Gastrocnemius medialis (tissue), 4 donors: ENCODE measurements at regions not wholly inside any gene's neighbourhood (a gene's known extent, or its start where the extent isn't known, plus 50 kb on each side); places are given as distances from the start of the nearest gene placed in this dataset.

Experiments
- ATAC-seq, 2 donors: fragments of 150-250 bp; one replicate each; pipeline ENCODE4 v1.9.1; 2016
- DNase-seq, 2 donors: peaks; one replicate each; pipeline ENCODE4 v3.0.0-alpha.2; 2019
- H3K27ac ChIP-seq, 4 donors: fragments of 200-600 bp; sonication (generic); 1 replicate in 1 of 4; 2 replicates in 3 of 4; pipeline ENCODE4 v1.5.1; 2016 to 2018; ENCODE audit warnings: mild to moderate bottlenecking in 2 of 4, moderate library complexity in 1 of 4
- H3K27me3 ChIP-seq, 3 donors: fragments of 200-600 bp; sonication (generic) in 2 of 3; 1 replicate in 1 of 3; 2 replicates in 2 of 3; pipeline versions ENCODE4 v1.5.1 to v1.6.0; 2016 to 2019; ENCODE audit warnings: mild to moderate bottlenecking in 1 of 3, moderate library complexity in 1 of 3
- H3K36me3 ChIP-seq, 2 donors: fragments of 200-600 bp; sonication (generic) in 1 of 2; one replicate each; pipeline ENCODE4 v1.5.1; 2017 to 2018
- H3K4me1 ChIP-seq, 2 donors: fragments of 200-600 bp; sonication (generic) in 1 of 2; one replicate each; pipeline ENCODE4 v1.5.1; 2016 to 2017; ENCODE audit warnings: mild to moderate bottlenecking in 2 of 2
- H3K4me3 ChIP-seq, 4 donors: fragments of 200-600 bp; sonication (generic) in 3 of 4; 1 replicate in 1 of 4; 2 replicates in 3 of 4; pipeline ENCODE4 v1.5.1; 2016 to 2019; ENCODE audit warnings: mild to moderate bottlenecking in 2 of 4
- H3K9me3 ChIP-seq, 3 donors: fragments of 200-600 bp; sonication (generic) in 2 of 3; 1 replicate in 1 of 3; 2 replicates in 2 of 3; pipeline ENCODE4 v1.5.1; 2016 to 2019
- CTCF ChIP-seq, 5 experiments: fragments of 450-650 bp in 3 of 5; fragments of 200-600 bp in 2 of 5; sonication (generic) in 2 of 5; IDR thresholded peaks in 4 of 5; conservative IDR thresholded peaks in 1 of 5; 1 replicate in 4 of 5; 2 replicates in 1 of 5; pipeline ENCODE4 v1.5.1; 2016 to 2019; ENCODE audit warnings: antibody characterized with exemption in 5 of 5, mild to moderate bottlenecking in 3 of 5, moderate library complexity in 3 of 5
- POLR2A ChIP-seq, 2 donors: fragments of 450-650 bp; IDR thresholded peaks; one replicate each; pipeline ENCODE4 v1.6.1; 2017; ENCODE audit warnings: antibody characterized with exemption in 2 of 2, mild to moderate bottlenecking in 2 of 2, moderate library complexity in 2 of 2
- in situ Hi-C, 4 donors: fragments of 200-750 bp; cut with MboI; loops; one replicate each; pipeline versions ENCODE4 v1.15.0 to v1.8.0; 2017; ENCODE audit warnings: low sequenced_read_pairs in 4 of 4
- intact Hi-C: fragments of 100-400 bp; cut with DNase I; formaldehyde crosslinking; loops from one replicate; pipeline ENCODE4 v1.15.1; 2023; ENCODE audit warnings: low total_unique reads

GRCh38 chr4:60384516-60384915 lies 815.6 kb upstream of the ADGRL3 start:
- DNase-seq (no peak), ATAC-seq (no peak)
- no peaks in the 10 kb centered on the region for H3K36me3 ChIP-seq
- intact Hi-C loops = no loop called here
- H3K4me1 ChIP-seq = no peaks in the 10 kb centered on the region
- H3K27me3 ChIP-seq = no peaks in the 10 kb centered on the region
- no peak overlapping the region for H3K27ac ChIP-seq
- TF ChIP-seq CTCF (IDR thresholded peaks at IDR 0.05 in 4 of 5, conservative IDR thresholded peaks at IDR 0.05 in 1 of 5) (no peak), POLR2A (IDR thresholded peaks at IDR 0.05) (no peak)
- in situ Hi-C loops = no loop called here
- no peak overlapping the region for H3K4me3 ChIP-seq
- H3K9me3 ChIP-seq = no peaks in the 10 kb centered on the region

- no peak overlapping the region for H3K27ac ChIP-seq
- no peak for DNase-seq
- no peaks in the 10 kb centered on the region for H3K4me1 ChIP-seq
- H3K4me3 ChIP-seq = no peak overlapping the region
- in situ Hi-C loops (no loop called here), intact Hi-C loops (no loop called here)
- no peak for ATAC-seq
- H3K9me3 ChIP-seq = no peaks in the 10 kb centered on the region
- no peak for TF ChIP-seq POLR2A (IDR thresholded peaks at IDR 0.05)
- no peaks in the 10 kb centered on the region for H3K27me3 ChIP-seq
- H3K36me3 ChIP-seq = no peaks in the 10 kb centered on the region
Observed at GRCh38 chr4:60389633-60390032, 810.5 kb upstream of the ADGRL3 start.

- Histone ChIP-seq H3K27me3 (no peaks in the 10 kb centered on the region), H3K4me1 (no peaks in the 10 kb centered on the region), H3K4me3 (no peak overlapping the region), H3K27ac (no peak overlapping the region), H3K9me3 (no peaks in the 10 kb centered on the region), H3K36me3 (no peaks in the 10 kb centered on the region)
- intact Hi-C loops (no loop called here), in situ Hi-C loops (no loop called here)
- no peak for TF ChIP-seq POLR2A (IDR thresholded peaks at IDR 0.05)
- TF ChIP-seq CTCF (IDR thresholded peaks at IDR 0.05 in 4 of 5, conservative IDR thresholded peaks at IDR 0.05 in 1 of 5) = no peak
- ATAC-seq (no peak), DNase-seq (no peak)
Observed at GRCh38 chr4:60396341-60397049, 803.6 kb upstream of the ADGRL3 start.

- Histone ChIP-seq H3K36me3 (no peaks in the 10 kb centered on the region), H3K9me3 (no peaks in the 10 kb centered on the region), H3K27me3 (no peaks in the 10 kb centered on the region), H3K4me1 (no peaks in the 10 kb centered on the region), H3K27ac (no peak overlapping the region), H3K4me3 (no peak overlapping the region)
- in situ Hi-C loops (no loop called here), intact Hi-C loops (no loop called here)
- ATAC-seq = no peak
- DNase-seq = no peak
- TF ChIP-seq CTCF (IDR thresholded peaks at IDR 0.05 in 4 of 5, conservative IDR thresholded peaks at IDR 0.05 in 1 of 5) = no peak
- no peak for TF ChIP-seq POLR2A (IDR thresholded peaks at IDR 0.05)
Observed at GRCh38 chr4:60400593-60400992, 799.5 kb upstream of the ADGRL3 start.

GRCh38 chr4:60404027-60404426 lies 796.1 kb upstream of the ADGRL3 start:
- in situ Hi-C loops (no loop called here), intact Hi-C loops (no loop called here)
- H3K4me3 ChIP-seq = no peak overlapping the region
- no peaks in the 10 kb centered on the region for H3K36me3 ChIP-seq
- H3K27me3 ChIP-seq = no peaks in the 10 kb centered on the region
- DNase-seq = no peak
- no peak for ATAC-seq
- no peak overlapping the region for H3K27ac ChIP-seq
- TF ChIP-seq CTCF (IDR thresholded peaks at IDR 0.05 in 4 of 5, conservative IDR thresholded peaks at IDR 0.05 in 1 of 5) = no peak
- TF ChIP-seq POLR2A (IDR thresholded peaks at IDR 0.05) = no peak
- H3K9me3 ChIP-seq = no peaks in the 10 kb centered on the region
- H3K4me1 ChIP-seq = no peaks in the 10 kb centered on the region
